GM21619 (cell line): ENCODE measurements at regions not wholly inside any gene's neighbourhood (a gene's known extent, or its start where the extent isn't known, plus 50 kb on each side); places are given as distances from the start of the nearest gene placed in this dataset.

ENCODE experiments used
- ATAC-seq: cut with Tn5 transposase; IDR thresholded peaks from one replicate; pipeline ENCODE4 v1.9.1; 2021; ENCODE audit not compliant: unreplicated experiment

GRCh38 chr6:100182313-100182712 lies 188.3 kb upstream of the MCHR2 start:
- no peak for ATAC-seq

- ATAC-seq, result no peak
Measured at GRCh38 chr6:100181309-100181708, 187.3 kb upstream of the MCHR2 start.

GRCh38 chr6:100179576-100179975 lies 185.6 kb upstream of the MCHR2 start:
- no peak for ATAC-seq

GRCh38 chr6:100177956-100178355 lies 183.9 kb upstream of the MCHR2 start:
- no peak for ATAC-seq

GRCh38 chr6:100176951-100177710 lies 183.1 kb upstream of the MCHR2 start:
- no peak for ATAC-seq

- ATAC-seq, result no peak
Measured at GRCh38 chr6:100176311-100176950, 182.4 kb upstream of the MCHR2 start.

- no peak for ATAC-seq
Measured at GRCh38 chr6:100175814-100176310, 181.8 kb upstream of the MCHR2 start.

- ATAC-seq, result no peak
Measured at GRCh38 chr6:100173211-100173610, 179.2 kb upstream of the MCHR2 start.

GRCh38 chr6:100172322-100172713 lies 178.3 kb upstream of the MCHR2 start:
- ATAC-seq, result no peak

- peak; percentile 86 for ATAC-seq
Measured at GRCh38 chr6:100171533-100172321, 177.7 kb upstream of the MCHR2 start.

- no peak for ATAC-seq
Measured at GRCh38 chr6:100168148-100168547, 174.1 kb upstream of the MCHR2 start.

- ATAC-seq, result no peak
Measured at GRCh38 chr6:100167585-100167984, 173.6 kb upstream of the MCHR2 start.

- no peak for ATAC-seq
Measured at GRCh38 chr6:100166956-100167355, 172.9 kb upstream of the MCHR2 start.

GRCh38 chr6:100165442-100165841 lies 171.4 kb upstream of the MCHR2 start:
- no peak for ATAC-seq

- no peak for ATAC-seq
Measured at GRCh38 chr6:100163035-100163434, 169.0 kb upstream of the MCHR2 start.

- ATAC-seq, result no peak
Measured at GRCh38 chr6:100161782-100162365, 167.9 kb upstream of the MCHR2 start.

- no peak for ATAC-seq
Measured at GRCh38 chr6:100160930-100161329, 166.9 kb upstream of the MCHR2 start.

- no peak for ATAC-seq
Measured at GRCh38 chr6:100155141-100155540, 161.1 kb upstream of the MCHR2 start.

GRCh38 chr6:100153636-100154275 lies 159.7 kb upstream of the MCHR2 start:
- no peak for ATAC-seq

GRCh38 chr6:100152201-100152600 lies 158.2 kb upstream of the MCHR2 start:
- no peak for ATAC-seq

GRCh38 chr6:100144991-100145390 lies 151.0 kb upstream of the MCHR2 start:
- no peak for ATAC-seq
